GM04503 (cell line): ENCODE measurements at regions not wholly inside any gene's neighbourhood (a gene's known extent, or its start where the extent isn't known, plus 50 kb on each side); places are given as distances from the start of the nearest gene placed in this dataset.

Experiments used
- DNase-seq: peaks from one replicate; pipeline ENCODE4 v3.0.0-alpha.2; 2012; ENCODE audit warnings: low read depth

DNA sequence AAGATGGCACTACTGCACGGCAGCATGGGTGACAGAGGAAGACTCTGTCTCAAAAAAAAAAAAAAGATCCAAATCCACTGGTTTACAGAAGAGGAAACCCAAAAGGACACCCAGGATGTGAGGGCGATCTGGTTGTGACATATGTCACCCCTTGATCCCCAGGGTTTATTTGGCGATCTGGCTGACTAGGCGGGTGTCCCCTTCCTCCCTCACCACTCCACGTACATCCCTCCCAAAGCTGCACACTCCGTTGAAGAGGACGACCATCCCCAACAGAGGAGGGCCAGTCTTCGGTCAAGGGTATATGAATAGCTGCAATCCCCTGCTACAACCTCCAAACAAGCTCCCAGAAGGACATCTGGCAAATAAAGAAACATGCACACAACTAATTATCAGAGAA lies 111.6 kb downstream of the HTR5A start:
- no peak for DNase-seq

DNA sequence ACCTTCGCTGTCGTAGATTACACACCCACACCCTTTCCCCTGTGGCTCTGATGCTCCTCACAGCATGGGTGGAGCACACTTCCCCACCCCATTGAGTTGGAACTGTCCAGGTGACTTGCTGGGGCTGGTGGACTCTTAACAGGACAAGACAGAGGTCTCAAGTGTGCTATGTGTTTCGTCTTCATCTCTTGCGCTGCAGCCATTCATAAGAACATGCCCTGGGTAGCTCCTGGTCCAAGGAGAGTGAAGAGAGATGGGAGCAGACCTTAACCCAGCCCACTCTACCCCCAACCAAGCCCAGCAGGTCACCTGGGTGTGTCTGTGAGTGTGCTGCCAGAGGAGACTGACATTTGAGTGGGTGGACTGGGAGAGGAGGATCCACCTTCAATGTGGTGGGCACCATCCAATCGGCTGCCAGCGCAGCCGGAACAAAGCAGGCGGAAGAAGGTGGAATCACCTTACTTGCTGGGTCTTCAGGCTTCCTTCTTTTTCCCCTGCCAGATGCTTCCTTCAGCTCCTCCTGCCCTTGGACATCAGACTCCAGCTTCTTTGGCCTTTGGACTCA lies 112.4 kb downstream of the HTR5A start:
- no peak for DNase-seq

GRCh38 chr7:155183655-155184054 lies 113.5 kb downstream of the HTR5A start:
- DNase-seq, result no peak

- no peak for DNase-seq
Measured at GRCh38 chr7:155184923-155185322, 112.8 kb upstream of the INSIG1 start.

GRCh38 chr7:155187061-155187785 lies 110.5 kb upstream of the INSIG1 start:
- DNase-seq, result no peak

- no peak for DNase-seq
Measured at GRCh38 chr7:155188357-155188756, 109.3 kb upstream of the INSIG1 start.

- DNase-seq, result no peak
Measured at GRCh38 chr7:155188821-155189581, 108.7 kb upstream of the INSIG1 start.

- DNase-seq, result no peak
Measured at GRCh38 chr7:155189590-155189989, 108.1 kb upstream of the INSIG1 start.

DNA sequence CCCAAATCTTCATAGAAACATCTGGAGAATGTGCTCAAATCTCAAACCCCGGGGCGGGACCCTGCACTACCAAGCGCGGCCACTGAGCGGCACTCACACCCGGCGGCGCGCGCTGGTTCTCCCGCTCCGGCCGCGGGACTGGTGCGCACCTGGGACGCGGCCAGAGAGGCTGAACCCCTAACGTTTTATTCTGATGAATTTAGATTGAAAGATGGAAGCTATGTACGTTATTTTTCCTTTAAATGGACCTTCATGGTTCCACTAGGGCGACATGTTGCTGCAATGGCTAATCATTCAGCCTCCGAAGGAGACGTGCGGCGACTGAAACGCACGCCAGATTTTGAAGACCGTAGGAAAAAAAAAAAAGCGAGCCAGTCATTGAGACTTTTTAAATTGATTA lies 107.0 kb upstream of the INSIG1 start:
- no peak for DNase-seq

- no peak for DNase-seq
Measured at GRCh38 chr7:155191137-155191536, 106.5 kb upstream of the INSIG1 start.

- no peak for DNase-seq
Measured at GRCh38 chr7:155191901-155192478, 105.7 kb upstream of the INSIG1 start.

DNA sequence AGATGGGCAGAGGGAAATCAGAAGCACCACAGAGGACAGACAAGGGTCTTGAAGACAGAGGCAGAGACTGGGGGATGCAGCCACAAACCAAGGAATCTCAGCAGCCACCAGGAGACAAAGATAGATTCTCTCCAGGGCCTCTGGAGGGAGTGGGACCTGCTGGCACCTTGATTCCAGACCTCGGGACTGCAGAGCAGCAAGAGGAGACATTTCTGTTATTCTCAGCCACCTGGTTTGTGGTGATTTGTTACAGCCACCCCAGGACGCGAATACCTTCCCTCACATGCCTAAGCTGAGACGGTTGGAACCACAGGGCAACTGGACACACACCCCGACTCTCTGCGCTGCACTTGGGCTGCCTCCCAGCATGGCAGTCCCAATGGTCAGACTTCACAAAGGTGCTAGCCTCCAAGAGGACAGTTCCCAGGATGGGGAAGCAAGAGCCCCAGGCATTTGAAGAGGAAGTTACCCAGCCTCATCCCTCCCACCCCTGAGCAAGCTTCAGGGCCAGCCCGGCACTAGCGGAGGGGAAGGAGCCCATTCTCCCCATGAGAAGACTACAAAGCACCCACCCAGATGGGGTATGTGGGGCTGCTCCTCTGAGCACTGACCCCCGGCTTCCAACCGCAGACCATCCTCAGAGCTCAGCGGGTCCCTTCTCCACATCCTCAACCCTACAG lies 104.6 kb upstream of the INSIG1 start:
- DNase-seq, result no peak

GRCh38 chr7:155193716-155194115 lies 104.0 kb upstream of the INSIG1 start:
- no peak for DNase-seq

GRCh38 chr7:155194382-155195140 lies 103.1 kb upstream of the INSIG1 start:
- no peak for DNase-seq

DNA sequence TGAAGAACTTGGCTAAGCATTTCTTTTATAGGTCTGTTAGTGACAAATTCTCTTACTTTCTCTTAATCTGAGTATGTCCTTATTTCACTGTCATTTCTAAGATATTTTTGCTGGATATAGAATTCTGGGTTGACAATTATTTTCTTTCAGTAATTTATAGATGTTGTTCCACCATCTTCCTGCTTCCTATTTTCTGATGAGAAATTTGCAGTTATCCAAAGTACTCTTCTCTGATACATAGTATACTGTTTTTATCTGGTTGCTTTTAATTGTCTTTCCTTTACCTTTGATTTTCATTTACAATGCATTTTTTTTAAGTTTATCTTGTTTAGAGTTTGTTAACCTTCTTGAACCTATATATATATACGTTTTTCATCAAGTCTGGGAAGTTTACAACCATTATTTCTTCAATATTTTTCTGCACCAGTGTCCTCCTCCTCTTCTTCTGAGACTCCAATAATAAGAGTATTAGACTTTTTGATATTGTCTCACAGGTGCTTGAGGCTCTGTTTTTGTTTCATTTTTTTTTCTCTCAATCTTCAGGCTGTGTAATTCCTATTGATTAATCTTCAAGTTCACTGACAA lies 101.6 kb upstream of the INSIG1 start:
- no peak for DNase-seq

GRCh38 chr7:155198196-155198892 lies 99.3 kb upstream of the INSIG1 start:
- no peak for DNase-seq

- DNase-seq, result no peak
Measured at GRCh38 chr7:155198901-155199845, 98.5 kb upstream of the INSIG1 start.

DNA sequence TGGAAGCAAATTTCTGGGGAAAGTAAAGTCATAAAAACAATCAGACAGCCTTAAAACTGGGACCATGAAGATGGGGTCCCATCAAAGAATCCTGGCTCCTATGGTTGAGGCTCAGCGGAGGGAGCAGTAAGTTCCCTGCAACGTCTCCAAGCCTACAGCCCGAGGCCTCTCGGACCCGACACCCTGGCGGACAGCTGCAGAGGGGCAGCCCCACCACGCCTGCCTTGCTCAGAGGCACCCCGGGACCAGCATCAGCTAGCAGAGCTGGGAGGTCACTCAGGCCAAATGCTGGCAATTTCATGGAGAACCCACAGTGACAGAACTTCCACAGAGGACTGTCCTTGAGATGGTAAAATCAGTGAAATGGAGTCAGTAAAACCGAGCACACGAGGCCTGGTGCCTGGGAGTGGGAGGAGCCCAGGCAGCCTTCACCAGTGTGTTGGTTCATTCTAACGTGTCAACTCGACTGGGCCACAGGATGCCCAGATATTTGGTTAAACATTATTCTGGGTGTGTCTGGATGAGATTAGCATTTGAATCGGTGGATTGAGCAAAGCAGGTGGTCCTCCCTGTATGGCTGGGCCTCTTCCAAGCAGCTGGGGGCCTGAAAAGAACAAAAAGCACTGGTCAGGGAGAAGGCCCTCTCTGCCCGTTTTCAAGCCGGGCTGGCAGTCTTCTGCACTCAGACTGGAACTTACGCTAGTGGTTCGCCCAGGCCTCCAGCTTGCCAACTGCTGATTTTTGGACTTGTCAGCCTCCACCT lies 96.2 kb upstream of the INSIG1 start:
- no peak for DNase-seq
